GM12872 (cell line): ENCODE measurements at regions not wholly inside any gene's neighbourhood (a gene's known extent, or its start where the extent isn't known, plus 50 kb on each side); places are given as distances from the start of the nearest gene placed in this dataset.

Source experiments
- TF ChIP-seq, protein P1 (sequence below): IDR thresholded peaks from 3 replicates; pipeline ENCODE4 v1.5.1; 2011; ENCODE audit warnings: low read depth, mild to moderate bottlenecking, low read length, moderate library complexity; ENCODE audit not compliant: insufficient read depth

DNA sequence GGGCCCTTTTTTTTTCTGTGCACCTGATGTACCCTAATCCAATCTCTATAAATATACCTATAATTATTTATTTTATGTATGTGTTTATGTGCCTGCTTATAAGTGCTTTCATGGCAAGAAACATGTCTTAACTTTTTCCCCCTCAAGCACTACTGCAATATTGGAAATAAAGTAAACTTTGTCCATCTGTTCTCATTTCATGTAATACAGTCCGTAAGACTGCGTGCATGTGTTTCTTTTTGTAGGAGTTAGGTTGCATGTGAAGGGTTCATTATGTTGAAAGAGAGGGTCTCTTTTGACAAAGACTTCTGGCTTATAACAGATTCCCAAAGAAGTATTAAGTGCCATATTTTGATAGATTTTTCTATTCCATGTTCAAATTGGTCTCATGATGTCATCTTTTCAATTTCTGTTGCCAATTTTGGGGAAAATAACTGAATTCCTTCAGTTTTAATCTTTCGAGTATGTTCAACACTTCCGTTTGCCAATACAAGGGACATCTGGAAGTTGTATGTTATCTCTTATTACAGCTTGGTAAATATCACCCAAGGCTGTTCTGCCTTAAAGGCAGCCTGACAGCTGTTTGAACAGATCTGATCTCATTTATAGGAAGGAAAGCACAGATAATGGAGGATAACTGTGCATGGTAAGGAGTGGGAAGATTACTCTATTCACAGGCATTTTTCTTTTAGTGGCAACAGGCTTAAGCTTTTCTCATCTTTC, 273.1 kb upstream of the SGO1 start:
- TF ChIP-seq, protein P1, sequence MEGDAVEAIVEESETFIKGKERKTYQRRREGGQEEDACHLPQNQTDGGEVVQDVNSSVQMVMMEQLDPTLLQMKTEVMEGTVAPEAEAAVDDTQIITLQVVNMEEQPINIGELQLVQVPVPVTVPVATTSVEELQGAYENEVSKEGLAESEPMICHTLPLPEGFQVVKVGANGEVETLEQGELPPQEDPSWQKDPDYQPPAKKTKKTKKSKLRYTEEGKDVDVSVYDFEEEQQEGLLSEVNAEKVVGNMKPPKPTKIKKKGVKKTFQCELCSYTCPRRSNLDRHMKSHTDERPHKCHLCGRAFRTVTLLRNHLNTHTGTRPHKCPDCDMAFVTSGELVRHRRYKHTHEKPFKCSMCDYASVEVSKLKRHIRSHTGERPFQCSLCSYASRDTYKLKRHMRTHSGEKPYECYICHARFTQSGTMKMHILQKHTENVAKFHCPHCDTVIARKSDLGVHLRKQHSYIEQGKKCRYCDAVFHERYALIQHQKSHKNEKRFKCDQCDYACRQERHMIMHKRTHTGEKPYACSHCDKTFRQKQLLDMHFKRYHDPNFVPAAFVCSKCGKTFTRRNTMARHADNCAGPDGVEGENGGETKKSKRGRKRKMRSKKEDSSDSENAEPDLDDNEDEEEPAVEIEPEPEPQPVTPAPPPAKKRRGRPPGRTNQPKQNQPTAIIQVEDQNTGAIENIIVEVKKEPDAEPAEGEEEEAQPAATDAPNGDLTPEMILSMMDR: no peak

DNA sequence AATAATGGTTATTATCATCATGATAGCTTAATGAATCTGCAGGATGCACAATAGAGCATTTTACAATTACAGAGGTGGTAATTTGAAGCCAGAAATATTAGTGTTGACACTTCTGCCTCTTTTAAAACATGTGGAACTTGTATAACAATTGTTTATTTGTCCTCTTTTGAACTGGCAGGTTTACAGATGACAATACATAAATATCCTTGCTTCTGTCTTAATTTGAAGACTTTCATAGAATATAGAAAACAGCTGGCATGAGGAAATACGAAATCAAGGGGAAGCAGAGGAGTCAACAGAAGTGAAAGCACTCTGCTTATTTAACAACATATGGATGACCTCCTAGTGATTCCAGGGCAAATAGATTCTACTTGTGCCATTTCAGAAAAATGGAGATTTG, 270.5 kb upstream of the SGO1 start:
- TF ChIP-seq, protein P1: no peak

DNA sequence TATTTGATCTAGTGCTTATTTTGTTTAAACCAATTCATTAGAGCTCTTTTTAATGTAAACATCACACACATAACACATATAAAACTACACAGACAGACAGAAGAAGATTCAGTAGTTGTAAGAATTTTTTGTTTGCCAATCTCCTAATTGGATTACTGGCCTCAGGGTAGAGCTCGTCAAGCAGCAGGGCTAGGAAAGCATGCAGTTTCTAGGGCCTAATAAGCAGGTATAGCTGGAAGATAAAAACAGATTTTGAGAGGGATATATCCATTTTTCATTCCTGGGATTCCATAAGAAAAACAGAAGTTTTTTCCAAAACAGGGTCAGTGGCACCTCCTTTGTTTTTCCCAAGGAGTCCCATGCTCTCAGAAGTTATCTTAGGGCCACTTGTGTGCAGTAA, 265.2 kb upstream of the SGO1 start:
- TF ChIP-seq, protein P1: no peak

DNA sequence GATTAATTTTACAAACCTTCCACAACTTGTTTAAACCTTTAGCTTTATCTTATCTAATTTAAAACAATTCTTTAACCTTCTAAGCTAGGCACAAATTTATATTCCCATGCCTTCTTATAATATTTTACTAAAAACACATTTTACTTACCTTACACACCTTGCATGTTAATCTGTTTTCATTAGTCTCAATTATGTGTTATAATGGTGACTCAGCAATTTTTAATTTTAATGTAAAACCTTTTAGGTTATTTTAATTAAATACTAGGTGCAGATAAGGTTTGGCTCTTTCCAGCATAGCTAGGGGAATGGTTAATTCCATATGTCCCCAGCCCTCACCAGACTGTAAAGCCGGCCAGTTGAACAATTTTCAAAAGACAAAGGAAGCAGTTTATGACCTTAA, 264.6 kb upstream of the SGO1 start:
- TF ChIP-seq, protein P1: no peak

DNA sequence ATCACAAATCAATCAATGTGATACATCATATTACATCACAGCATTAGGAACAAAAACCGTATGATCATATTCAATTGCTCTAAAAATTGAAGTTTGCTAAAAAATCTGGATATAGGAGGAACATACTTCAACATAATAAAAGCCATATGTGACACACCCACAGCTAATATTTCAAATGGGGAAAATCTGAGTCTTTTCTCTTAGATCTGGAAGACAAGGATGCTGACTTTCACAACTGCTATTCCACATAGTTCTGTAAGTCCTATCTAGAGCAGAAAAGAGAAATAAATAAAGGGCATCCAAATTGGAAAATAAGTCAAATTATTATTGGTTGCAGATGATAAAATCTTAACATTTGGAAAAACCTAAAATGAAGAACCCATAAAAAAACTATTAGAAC, 256.8 kb upstream of the SGO1 start:
- TF ChIP-seq, protein P1: no peak

DNA sequence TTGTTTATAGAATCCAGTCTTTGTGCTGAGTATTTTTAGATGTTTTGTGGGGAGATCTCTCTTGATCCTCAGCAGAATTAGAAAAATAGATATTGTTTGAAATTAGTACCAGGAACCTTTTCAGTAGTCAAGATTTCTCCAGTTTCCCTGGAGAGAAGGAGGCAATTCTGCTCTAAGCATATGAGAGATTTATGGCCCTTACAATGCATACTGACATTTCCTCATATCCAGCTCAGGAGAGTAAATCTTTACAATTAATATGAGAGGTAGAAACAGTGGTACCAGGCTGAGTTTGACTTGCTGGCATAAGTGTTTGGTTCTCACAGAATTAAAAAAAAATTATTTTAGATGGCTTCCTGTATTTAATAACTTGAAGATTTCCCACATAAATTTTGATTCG, 239.1 kb upstream of the SGO1 start:
- TF ChIP-seq, protein P1: no peak

DNA sequence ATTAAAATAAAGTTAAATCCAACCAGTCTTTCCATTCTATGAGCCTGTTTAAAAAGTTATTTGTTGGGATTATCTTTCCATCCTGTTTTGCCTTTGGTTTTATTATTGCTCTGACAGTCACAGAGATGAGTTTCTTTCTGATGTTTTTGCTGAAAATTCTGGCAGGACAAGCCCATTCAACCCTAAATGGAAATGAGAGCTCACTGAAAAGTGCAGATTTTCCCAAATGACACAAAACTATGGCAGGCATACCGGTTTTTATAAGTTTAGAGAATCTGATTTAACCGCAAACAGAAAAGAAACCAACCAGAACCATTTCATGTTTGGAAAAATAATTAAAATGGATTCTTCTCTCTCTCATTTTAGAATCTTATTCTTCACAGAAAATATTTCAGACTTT, 238.1 kb upstream of the SGO1 start:
- TF ChIP-seq, protein P1: no peak
